ENCODE measurements at regions not wholly inside any gene's neighbourhood (a gene's known extent, or its start where the extent isn't known, plus 50 kb on each side); places are given as distances from the start of the nearest gene placed in this dataset.

- intact Hi-C loops (cut with micrococcal nuclease) (no loop called here), in situ Hi-C loops (cut with MboI; ENCODE audit: low sequenced_read_pairs) (no loop called here), dilution Hi-C loops (cut with HindIII; ENCODE audit: low sequenced_read_pairs, unreplicated experiment) (no loop called here)
- H4K20me1 ChIP-seq (ENCODE audit: insufficient read depth, low read length): no peaks in the 10 kb centered on the region
- no peak overlapping the region for H2BK120ac ChIP-seq (ENCODE audit: low read depth, low read length)
- no peak overlapping the region for H2BK5ac ChIP-seq (ENCODE audit: low read depth, low read length, poor library complexity, severe bottlenecking)
- no peak overlapping the region for H4K8ac ChIP-seq (ENCODE audit: low read depth in 2 of 2, low read length in 2 of 2)
- no peaks in the 10 kb centered on the region for H3K79me1 ChIP-seq (ENCODE audit: low read depth in 1 of 2, low read length in 2 of 2)
- no peak overlapping the region for H3K18ac ChIP-seq (ENCODE audit: low read depth, low read length)
- no peak overlapping the region for H4K5ac ChIP-seq (ENCODE audit: low read depth, low read length)
- peaks cover 8% of the 10 kb centered on the region for H3K9me3 ChIP-seq (ENCODE audit: control insufficient read depth, insufficient read depth, low read length)
- no peak overlapping the region for H2BK15ac ChIP-seq (ENCODE audit: low read depth, low read length)
- no peak overlapping the region for H3K23ac ChIP-seq (ENCODE audit: low read depth, low read length)
- no peak overlapping the region for H2AFZ ChIP-seq (replicated peaks; ENCODE audit: low read length, poor library complexity)
- no peaks in the 10 kb centered on the region for H3K9me1 ChIP-seq (ENCODE audit: insufficient read depth, low read length)
- no peak overlapping the region for H2AK9ac ChIP-seq (replicated peaks; ENCODE audit: low read depth, low read length, poor library complexity)
- no peak overlapping the region for H3K4me2 ChIP-seq (ENCODE audit: low read depth, low read length)
- BruUV-seq (replicated peaks): no TSS peak
- no peak overlapping the region for H3K14ac ChIP-seq (replicated peaks; ENCODE audit: low read depth, low read length)
- H4K91ac ChIP-seq (ENCODE audit: insufficient read depth, low read depth, low read length): no peak overlapping the region
- ATAC-seq (ENCODE audit: low read depth) (no peak), DNase-seq (no peak)
- H3K4ac ChIP-seq (ENCODE audit: low read depth, low read length): no peak overlapping the region
- H3K36me3 ChIP-seq (ENCODE audit: control insufficient read depth, insufficient read depth, low read length): no peaks in the 10 kb centered on the region
- no peak overlapping the region for H2AK5ac ChIP-seq (ENCODE audit: low read depth, low read length)
- no peak for TF ChIP-seq BHLHE40 (IDR thresholded peaks at IDR 0.05; ENCODE audit: low read depth, low read length)
- no peak for TF ChIP-seq MAFK (IDR thresholded peaks at IDR 0.05; ENCODE audit: low read depth, low read length)
- TF ChIP-seq CTCF (conservative IDR thresholded peaks at IDR 0.05; ENCODE audit: low read depth, low read length): no peak
- TF ChIP-seq SMC3 (IDR thresholded peaks at IDR 0.05; ENCODE audit: low read depth, low read length): no peak
- TF ChIP-seq RFX5 (IDR thresholded peaks at IDR 0.05; ENCODE audit: low read depth, low read length): no peak
- H3K27me3 ChIP-seq (ENCODE audit: control insufficient read depth, insufficient read depth, low read length): no peaks in the 10 kb centered on the region
- no peak overlapping the region for H3K9ac ChIP-seq (ENCODE audit: low read depth, low read length)
- CTCF ChIA-PET: no interaction called here
- no peak overlapping the region for H3K56ac ChIP-seq (ENCODE audit: extremely low read depth, insufficient read depth, low read length)
- H3K4me3 ChIP-seq (ENCODE audit: insufficient read depth, low read depth, low read length): no peak overlapping the region
- WGBS, 2 experiments (ENCODE audit: extremely low coverage in 2 of 2, insufficient read length in 1 of 2): 20% methylated on average over 1 of the region's 4 CpGs; no CpG with 5 or more reads in 1 of the 2 experiments
- no peak overlapping the region for H2BK20ac ChIP-seq (ENCODE audit: low read depth, low read length)
- POLR2A ChIA-PET (ENCODE audit: unreplicated experiment): no interaction called here
- no peak overlapping the region for H3K27ac ChIP-seq (ENCODE audit: insufficient read depth, low read length)
- H3K4me1 ChIP-seq (ENCODE audit: control insufficient read depth, insufficient read depth, low read length): no peaks in the 10 kb centered on the region
These were observed 333.8 kb upstream of the CHORDC1 start for GRCh38 chr11:90556606-90557005.

Data from IMR-90 (cell line).